ENCODE measurements at regions not wholly inside any gene's neighbourhood (a gene's known extent, or its start where the extent isn't known, plus 50 kb on each side); places are given as distances from the start of the nearest gene placed in this dataset.
A peak's percentile ranks its signal among the peaks of the same experiment; 100 is the strongest.
"Not testable (repeated sequence)": the region's sequence is repeated elsewhere in the genome, so short reads cannot be mapped to it uniquely, and the experiment has no call there.

DNA sequence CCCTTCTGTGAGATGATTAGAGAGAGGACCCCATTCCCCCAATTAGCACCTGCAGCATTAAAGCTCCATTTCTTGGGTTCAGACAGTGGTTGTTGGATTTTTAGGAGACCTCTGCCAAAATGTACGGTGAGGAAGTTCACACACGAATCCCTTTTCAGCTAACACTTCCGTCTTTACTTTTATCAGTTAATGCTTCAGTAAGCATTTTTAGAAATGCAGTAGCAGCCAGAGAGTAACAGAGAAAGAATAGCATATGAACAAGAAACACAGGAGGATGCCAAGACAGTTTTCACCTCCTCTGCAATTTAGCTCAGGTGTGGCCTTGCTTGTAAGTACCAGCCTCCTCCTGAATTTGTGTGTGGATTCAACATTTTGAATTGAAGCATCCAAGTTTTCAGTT, 312.9 kb downstream of the ISL1 start (continued):
- TF ChIP-seq, protein P1, sequence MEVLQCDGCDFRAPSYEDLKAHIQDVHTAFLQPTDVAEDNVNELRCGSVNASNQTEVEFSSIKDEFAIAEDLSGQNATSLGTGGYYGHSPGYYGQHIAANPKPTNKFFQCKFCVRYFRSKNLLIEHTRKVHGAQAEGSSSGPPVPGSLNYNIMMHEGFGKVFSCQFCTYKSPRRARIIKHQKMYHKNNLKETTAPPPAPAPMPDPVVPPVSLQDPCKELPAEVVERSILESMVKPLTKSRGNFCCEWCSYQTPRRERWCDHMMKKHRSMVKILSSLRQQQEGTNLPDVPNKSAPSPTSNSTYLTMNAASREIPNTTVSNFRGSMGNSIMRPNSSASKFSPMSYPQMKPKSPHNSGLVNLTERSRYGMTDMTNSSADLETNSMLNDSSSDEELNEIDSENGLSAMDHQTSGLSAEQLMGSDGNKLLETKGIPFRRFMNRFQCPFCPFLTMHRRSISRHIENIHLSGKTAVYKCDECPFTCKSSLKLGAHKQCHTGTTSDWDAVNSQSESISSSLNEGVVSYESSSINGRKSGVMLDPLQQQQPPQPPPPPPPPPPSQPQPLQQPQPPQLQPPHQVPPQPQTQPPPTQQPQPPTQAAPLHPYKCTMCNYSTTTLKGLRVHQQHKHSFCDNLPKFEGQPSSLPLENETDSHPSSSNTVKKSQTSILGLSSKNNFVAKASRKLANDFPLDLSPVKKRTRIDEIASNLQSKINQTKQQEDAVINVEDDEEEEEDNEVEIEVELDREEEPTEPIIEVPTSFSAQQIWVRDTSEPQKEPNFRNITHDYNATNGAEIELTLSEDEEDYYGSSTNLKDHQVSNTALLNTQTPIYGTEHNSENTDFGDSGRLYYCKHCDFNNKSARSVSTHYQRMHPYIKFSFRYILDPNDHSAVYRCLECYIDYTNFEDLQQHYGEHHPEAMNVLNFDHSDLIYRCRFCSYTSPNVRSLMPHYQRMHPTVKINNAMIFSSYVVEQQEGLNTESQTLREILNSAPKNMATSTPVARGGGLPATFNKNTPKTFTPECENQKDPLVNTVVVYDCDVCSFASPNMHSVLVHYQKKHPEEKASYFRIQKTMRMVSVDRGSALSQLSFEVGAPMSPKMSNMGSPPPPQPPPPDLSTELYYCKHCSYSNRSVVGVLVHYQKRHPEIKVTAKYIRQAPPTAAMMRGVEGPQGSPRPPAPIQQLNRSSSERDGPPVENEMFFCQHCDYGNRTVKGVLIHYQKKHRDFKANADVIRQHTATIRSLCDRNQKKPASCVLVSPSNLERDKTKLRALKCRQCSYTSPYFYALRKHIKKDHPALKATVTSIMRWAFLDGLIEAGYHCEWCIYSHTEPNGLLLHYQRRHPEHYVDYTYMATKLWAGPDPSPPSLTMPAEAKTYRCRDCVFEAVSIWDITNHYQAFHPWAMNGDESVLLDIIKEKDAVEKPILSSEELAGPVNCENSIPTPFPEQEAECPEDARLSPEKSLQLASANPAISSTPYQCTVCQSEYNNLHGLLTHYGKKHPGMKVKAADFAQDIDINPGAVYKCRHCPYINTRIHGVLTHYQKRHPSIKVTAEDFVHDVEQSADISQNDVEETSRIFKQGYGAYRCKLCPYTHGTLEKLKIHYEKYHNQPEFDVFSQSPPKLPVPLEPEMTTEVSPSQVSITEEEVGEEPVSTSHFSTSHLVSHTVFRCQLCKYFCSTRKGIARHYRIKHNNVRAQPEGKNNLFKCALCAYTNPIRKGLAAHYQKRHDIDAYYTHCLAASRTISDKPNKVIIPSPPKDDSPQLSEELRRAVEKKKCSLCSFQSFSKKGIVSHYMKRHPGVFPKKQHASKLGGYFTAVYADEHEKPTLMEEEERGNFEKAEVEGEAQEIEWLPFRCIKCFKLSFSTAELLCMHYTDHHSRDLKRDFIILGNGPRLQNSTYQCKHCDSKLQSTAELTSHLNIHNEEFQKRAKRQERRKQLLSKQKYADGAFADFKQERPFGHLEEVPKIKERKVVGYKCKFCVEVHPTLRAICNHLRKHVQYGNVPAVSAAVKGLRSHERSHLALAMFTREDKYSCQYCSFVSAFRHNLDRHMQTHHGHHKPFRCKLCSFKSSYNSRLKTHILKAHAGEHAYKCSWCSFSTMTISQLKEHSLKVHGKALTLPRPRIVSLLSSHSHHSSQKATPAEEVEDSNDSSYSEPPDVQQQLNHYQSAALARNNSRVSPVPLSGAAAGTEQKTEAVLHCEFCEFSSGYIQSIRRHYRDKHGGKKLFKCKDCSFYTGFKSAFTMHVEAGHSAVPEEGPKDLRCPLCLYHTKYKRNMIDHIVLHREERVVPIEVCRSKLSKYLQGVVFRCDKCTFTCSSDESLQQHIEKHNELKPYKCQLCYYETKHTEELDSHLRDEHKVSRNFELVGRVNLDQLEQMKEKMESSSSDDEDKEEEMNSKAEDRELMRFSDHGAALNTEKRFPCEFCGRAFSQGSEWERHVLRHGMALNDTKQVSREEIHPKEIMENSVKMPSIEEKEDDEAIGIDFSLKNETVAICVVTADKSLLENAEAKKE (CRISPR knock-in tag; IDR thresholded peaks at IDR 0.05), result no peak

DNA sequence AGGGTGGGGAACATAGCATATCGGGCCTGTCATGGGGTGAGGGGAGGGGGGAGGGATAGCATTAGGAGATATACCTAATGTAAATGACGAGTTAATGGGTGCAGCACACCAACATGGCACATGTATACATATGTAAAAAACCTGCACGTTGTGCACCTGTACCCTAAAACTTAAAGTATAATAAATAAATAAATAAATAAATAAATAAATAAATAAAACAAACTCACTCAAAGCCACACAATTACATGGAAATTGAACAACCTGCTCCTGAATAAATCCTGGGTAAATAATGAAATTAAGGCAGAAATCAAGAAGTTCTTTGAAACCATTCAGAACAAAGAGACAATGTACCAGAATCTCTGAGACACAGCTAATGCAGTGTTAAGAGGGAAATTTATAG, 318.8 kb downstream of the ISL1 start:
- not testable (repeated sequence) for H3K27ac Mint-ChIP-seq; H3K36me3 Mint-ChIP-seq (ENCODE audit: low read depth); H3K4me3 ChIP-seq; H3K4me2 ChIP-seq; H3K27ac ChIP-seq (ENCODE audit: low read depth); H3K36me3 ChIP-seq (ENCODE audit: insufficient read depth); H3K4me3 Mint-ChIP-seq; H3K9me2 ChIP-seq (ENCODE audit: insufficient read depth); ATAC-seq; DNase-seq (ENCODE audit: low spot score); H3K79me2 ChIP-seq (replicated peaks; ENCODE audit: insufficient read depth); H3K4me1 Mint-ChIP-seq; H3K4me1 ChIP-seq (ENCODE audit: insufficient read depth); H3K27me3 Mint-ChIP-seq (ENCODE audit: insufficient read depth, low read depth, poor library complexity); H3F3A ChIP-seq (replicated peaks; ENCODE audit: low read depth); H2AFZ ChIP-seq; H3K9me3 Mint-ChIP-seq; H4K20me1 ChIP-seq (replicated peaks; ENCODE audit: insufficient read depth); H3K27me3 ChIP-seq (ENCODE audit: insufficient read depth)

DNA sequence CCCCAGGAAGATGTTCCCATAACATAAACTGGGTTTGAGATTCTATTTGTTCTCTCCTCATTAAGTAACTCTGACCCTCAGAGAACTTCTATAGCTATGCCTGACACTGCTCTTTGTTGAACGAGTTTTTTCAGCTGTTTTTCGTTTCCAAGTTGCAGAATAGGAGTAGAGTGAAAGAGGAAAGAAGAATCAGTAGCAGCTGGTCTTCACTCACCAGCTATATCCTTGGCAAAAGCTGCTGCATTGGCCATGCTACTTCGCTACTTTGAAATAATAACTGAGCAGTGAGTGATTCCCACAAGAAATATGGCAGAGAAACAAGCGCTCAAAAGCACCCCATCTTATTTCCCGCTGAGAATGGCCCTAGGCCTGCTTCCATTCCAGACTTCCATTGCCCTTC, 329.0 kb downstream of the ISL1 start:
- Histone ChIP-seq H3K4me3 (no peak overlapping the region), H3K4me2 (no peak overlapping the region), H3K9me2 (ENCODE audit: insufficient read depth) (no peaks in the 10 kb centered on the region; the same call in 1 of the 2 replicates), H2AFZ (peak overlapping the region; percentile 78; the same call in 1 of the 2 replicates), H3K27me3 (ENCODE audit: insufficient read depth) (no peaks in the 10 kb centered on the region), H3K4me1 (ENCODE audit: insufficient read depth) (no peaks in the 10 kb centered on the region), H3F3A (replicated peaks; ENCODE audit: low read depth) (no peaks in the 10 kb centered on the region), H4K20me1 (replicated peaks; ENCODE audit: insufficient read depth) (no peaks in the 10 kb centered on the region), H3K79me2 (replicated peaks; ENCODE audit: insufficient read depth) (no peaks in the 10 kb centered on the region), H3K36me3 (ENCODE audit: insufficient read depth) (no peaks in the 10 kb centered on the region), H3K27ac (ENCODE audit: low read depth) (no peak overlapping the region)
- peaks cover 3% of the 10 kb centered on the region for H3K27me3 Mint-ChIP-seq (ENCODE audit: insufficient read depth, low read depth, poor library complexity)
- no peak overlapping the region for H3K4me3 Mint-ChIP-seq
- DNase-seq (ENCODE audit: low spot score) (no peak), ATAC-seq (no peak)
- H3K27ac Mint-ChIP-seq, result no peak overlapping the region
- H3K9me3 Mint-ChIP-seq, result peaks cover 7% of the 10 kb centered on the region; the same call in 1 of the 3 replicates
- H3K36me3 Mint-ChIP-seq (ENCODE audit: low read depth), result peaks cover 5% of the 10 kb centered on the region; the same call in 1 of the 3 replicates
- no peaks in the 10 kb centered on the region for H3K4me1 Mint-ChIP-seq
- TF ChIP-seq JUNB (IDR thresholded peaks at IDR 0.05; ENCODE audit: unreplicated experiment) (no peak), POLR2AphosphoS5 (IDR thresholded peaks at IDR 0.05; ENCODE audit: low read depth) (no peak), CREB1 (CRISPR knock-in tag; IDR thresholded peaks at IDR 0.05; ENCODE audit: low read depth) (no peak), EZH2 (IDR thresholded peaks at IDR 0.05; ENCODE audit: low read depth, unreplicated experiment) (no peak), NANOG (IDR thresholded peaks at IDR 0.05; ENCODE audit: borderline replicate concordance) (no peak), ZNF114 (CRISPR knock-in tag; IDR thresholded peaks at IDR 0.05) (no peak)
- TF ChIP-seq, protein P2, sequence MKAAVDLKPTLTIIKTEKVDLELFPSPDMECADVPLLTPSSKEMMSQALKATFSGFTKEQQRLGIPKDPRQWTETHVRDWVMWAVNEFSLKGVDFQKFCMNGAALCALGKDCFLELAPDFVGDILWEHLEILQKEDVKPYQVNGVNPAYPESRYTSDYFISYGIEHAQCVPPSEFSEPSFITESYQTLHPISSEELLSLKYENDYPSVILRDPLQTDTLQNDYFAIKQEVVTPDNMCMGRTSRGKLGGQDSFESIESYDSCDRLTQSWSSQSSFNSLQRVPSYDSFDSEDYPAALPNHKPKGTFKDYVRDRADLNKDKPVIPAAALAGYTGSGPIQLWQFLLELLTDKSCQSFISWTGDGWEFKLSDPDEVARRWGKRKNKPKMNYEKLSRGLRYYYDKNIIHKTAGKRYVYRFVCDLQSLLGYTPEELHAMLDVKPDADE (IDR thresholded peaks at IDR 0.05), result no peak
- TF ChIP-seq, protein P3, sequence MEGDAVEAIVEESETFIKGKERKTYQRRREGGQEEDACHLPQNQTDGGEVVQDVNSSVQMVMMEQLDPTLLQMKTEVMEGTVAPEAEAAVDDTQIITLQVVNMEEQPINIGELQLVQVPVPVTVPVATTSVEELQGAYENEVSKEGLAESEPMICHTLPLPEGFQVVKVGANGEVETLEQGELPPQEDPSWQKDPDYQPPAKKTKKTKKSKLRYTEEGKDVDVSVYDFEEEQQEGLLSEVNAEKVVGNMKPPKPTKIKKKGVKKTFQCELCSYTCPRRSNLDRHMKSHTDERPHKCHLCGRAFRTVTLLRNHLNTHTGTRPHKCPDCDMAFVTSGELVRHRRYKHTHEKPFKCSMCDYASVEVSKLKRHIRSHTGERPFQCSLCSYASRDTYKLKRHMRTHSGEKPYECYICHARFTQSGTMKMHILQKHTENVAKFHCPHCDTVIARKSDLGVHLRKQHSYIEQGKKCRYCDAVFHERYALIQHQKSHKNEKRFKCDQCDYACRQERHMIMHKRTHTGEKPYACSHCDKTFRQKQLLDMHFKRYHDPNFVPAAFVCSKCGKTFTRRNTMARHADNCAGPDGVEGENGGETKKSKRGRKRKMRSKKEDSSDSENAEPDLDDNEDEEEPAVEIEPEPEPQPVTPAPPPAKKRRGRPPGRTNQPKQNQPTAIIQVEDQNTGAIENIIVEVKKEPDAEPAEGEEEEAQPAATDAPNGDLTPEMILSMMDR (conservative IDR thresholded peaks at IDR 0.05; ENCODE audit: low read depth in 2 of 2), result no peak
